OCI-LY7 (cell line): ENCODE measurements at regions not wholly inside any gene's neighbourhood (a gene's known extent, or its start where the extent isn't known, plus 50 kb on each side); places are given as distances from the start of the nearest gene placed in this dataset.

ENCODE experiments used
- BruUV-seq: library from RNA; stranded (reverse); fragments of 400-500 nt; replicated peaks from 2 replicates; lab custom pipeline; 2021; lab: Mats Ljungman, UMichigan
- CTCF ChIA-PET: fragments of 300-600 bp; sonication (Branson Sonifier 250); formaldehyde crosslinking; loops from one replicate; lab custom pipeline; 2022; ENCODE audit warnings: antibody characterized with exemption; ENCODE audit not compliant: unreplicated experiment; lab: Charles Lee
- POLR2A ChIA-PET: fragments of 300-600 bp; sonication (Branson Sonifier 250); formaldehyde crosslinking; loops from one replicate; lab custom pipeline; 2022; ENCODE audit warnings: antibody characterized with exemption; lab: Charles Lee
- DNase-seq: peaks from one replicate; pipeline ENCODE4 v3.0.0-alpha.2; 2015; ENCODE audit warnings: low spot score
- H2AFZ ChIP-seq: fragments of 200-600 bp; sonication (generic), shearing (Covaris generic); 2 replicates; pipeline ENCODE4 v1.6.1; 2014; ENCODE audit warnings: mild to moderate bottlenecking, antibody characterized with exemption, low read length, moderate library complexity
- H3K27ac ChIP-seq: fragments of 200-600 bp; sonication (generic); 2 replicates; pipeline ENCODE4 v1.5.1; 2014; ENCODE audit warnings: mixed run types, low read depth, mild to moderate bottlenecking, moderate library complexity, low read length, inconsistent platforms; ENCODE audit not compliant: poor library complexity, severe bottlenecking
- H3K36me3 ChIP-seq: fragments of 200-600 bp; sonication (generic); 2 replicates; pipeline ENCODE4 v1.6.1; 2014; ENCODE audit warnings: mild to moderate bottlenecking, antibody characterized with exemption, low read length, moderate library complexity, mixed read lengths; ENCODE audit not compliant: insufficient read depth
- H3K4me1 ChIP-seq: fragments of 200-600 bp; sonication (generic); 2 replicates; pipeline ENCODE4 v1.5.1; 2014; ENCODE audit warnings: mild to moderate bottlenecking, low read length; ENCODE audit not compliant: insufficient read depth, poor library complexity, severe bottlenecking
- H3K4me2 ChIP-seq: fragments of 200-600 bp; sonication (generic); 2 replicates; pipeline ENCODE4 v1.6.1; 2014; ENCODE audit warnings: mild to moderate bottlenecking, low read length
- H3K4me3 ChIP-seq: fragments of 200-600 bp; sonication (generic); 2 replicates; pipeline ENCODE4 v1.5.1; 2014; ENCODE audit warnings: mild to moderate bottlenecking, low read depth, low read length; ENCODE audit not compliant: poor library complexity, severe bottlenecking
- H3K79me2 ChIP-seq: fragments of 200-600 bp; sonication (generic); 2 replicates; pipeline ENCODE4 v1.6.1; 2016; ENCODE audit warnings: low read depth, mild to moderate bottlenecking, low read length, moderate library complexity, mixed read lengths; ENCODE audit not compliant: insufficient read depth
- H3K9me2 ChIP-seq: fragments of 200-600 bp; sonication (generic); 2 replicates; pipeline ENCODE4 v1.6.1; 2016; ENCODE audit warnings: mild to moderate bottlenecking, low read length, mixed read lengths; ENCODE audit not compliant: insufficient read depth
- H3K9me3 ChIP-seq: fragments of 200-600 bp; sonication (generic); 2 replicates; pipeline ENCODE4 v1.6.1; 2014; ENCODE audit warnings: mild to moderate bottlenecking, mixed run types, low read length, mixed read lengths
- H4K20me1 ChIP-seq: fragments of 200-600 bp; sonication (generic); 2 replicates; pipeline ENCODE4 v1.6.1; 2014; ENCODE audit warnings: mild to moderate bottlenecking, antibody characterized with exemption, low read length, moderate library complexity, mixed read lengths; ENCODE audit not compliant: insufficient read depth
- EZH2phosphoT487 ChIP-seq: fragments of 200-600 bp; sonication (generic); IDR thresholded peaks from 2 replicates; pipeline ENCODE4 v1.6.1; 2018; ENCODE audit warnings: low read depth, borderline replicate concordance, mild to moderate bottlenecking, mixed run types, antibody characterized with exemption, low read length, moderate library complexity, mixed read lengths
- intact Hi-C: fragments of 100-400 bp; cut with micrococcal nuclease; formaldehyde crosslinking; loops from one replicate; pipeline ENCODE4 v1.10.0; 2022; ENCODE audit not compliant: unreplicated experiment
- TF ChIP-seq, protein P1 (sequence below): fragments of 200-600 bp; sonication (generic); conservative IDR thresholded peaks from 2 replicates; pipeline ENCODE4 v1.5.1; 2014; ENCODE audit warnings: mild to moderate bottlenecking, antibody characterized with exemption, low read length, moderate library complexity, mixed read lengths

DNA sequence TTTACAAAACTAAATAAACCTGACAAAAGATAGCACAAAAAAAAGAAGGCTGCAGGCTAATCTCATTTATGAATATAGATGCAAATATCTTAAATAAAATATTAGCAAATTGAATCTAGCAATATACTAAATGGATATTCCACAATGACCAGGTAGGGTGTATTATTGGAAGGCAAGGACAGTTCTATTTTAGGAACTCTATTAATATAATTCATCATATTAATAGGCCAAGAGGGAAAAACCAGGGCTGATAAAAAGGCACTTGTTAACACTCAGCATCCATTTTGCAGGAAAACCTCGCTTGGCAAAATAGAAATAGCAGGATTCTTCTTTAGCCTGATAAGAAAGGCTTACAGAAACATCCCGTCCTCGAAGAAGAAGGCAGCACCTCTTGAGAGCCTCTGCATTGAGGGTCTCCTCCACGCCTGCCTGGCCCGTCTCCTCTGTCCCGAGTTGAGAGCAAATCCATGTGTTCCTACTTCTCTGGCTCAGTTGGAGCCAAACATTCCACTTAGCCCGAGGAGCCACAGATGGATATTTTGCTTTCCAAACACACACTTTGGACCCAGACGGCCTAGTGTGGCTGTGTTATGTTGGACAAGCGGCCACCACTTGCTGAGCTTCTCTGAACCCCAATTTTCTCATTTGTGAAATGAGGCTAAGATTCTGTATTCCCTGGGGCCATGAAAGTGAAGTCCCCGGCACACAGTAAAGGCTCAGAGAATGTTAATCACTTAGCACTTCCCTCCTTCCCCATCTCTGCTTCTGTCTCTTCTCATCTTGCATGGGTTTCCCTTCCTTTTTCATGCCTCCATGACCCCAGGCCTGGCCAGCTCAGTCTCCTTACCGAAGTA, 181.8 kb upstream of the MVB12B start:
- ChIA-PET CTCF (no interaction called here), POLR2A (no interaction called here)
- Histone ChIP-seq H4K20me1 (no peaks in the 10 kb centered on the region), H3K9me3 (0 out of 2 replicates have a peak, but pooled peaks cover 6% of the 10 kb centered on the region), H3K9me2 (no peaks in the 10 kb centered on the region), H3K79me2 (no peaks in the 10 kb centered on the region), H3K4me1 (no peaks in the 10 kb centered on the region), H3K4me3 (no peak overlapping the region), H2AFZ (no peak overlapping the region), H3K4me2 (no peak overlapping the region), H3K36me3 (no peaks in the 10 kb centered on the region), H3K27ac (no peak overlapping the region)
- BruUV-seq, result no TSS peak
- no peak for TF ChIP-seq EZH2phosphoT487
- TF ChIP-seq, protein P1, sequence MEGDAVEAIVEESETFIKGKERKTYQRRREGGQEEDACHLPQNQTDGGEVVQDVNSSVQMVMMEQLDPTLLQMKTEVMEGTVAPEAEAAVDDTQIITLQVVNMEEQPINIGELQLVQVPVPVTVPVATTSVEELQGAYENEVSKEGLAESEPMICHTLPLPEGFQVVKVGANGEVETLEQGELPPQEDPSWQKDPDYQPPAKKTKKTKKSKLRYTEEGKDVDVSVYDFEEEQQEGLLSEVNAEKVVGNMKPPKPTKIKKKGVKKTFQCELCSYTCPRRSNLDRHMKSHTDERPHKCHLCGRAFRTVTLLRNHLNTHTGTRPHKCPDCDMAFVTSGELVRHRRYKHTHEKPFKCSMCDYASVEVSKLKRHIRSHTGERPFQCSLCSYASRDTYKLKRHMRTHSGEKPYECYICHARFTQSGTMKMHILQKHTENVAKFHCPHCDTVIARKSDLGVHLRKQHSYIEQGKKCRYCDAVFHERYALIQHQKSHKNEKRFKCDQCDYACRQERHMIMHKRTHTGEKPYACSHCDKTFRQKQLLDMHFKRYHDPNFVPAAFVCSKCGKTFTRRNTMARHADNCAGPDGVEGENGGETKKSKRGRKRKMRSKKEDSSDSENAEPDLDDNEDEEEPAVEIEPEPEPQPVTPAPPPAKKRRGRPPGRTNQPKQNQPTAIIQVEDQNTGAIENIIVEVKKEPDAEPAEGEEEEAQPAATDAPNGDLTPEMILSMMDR, result no peak
- intact Hi-C loops, result no loop called here
- no peak for DNase-seq

- no peaks in the 10 kb centered on the region for H4K20me1 ChIP-seq
- no peaks in the 10 kb centered on the region for H3K79me2 ChIP-seq
- ChIA-PET CTCF (no interaction called here), POLR2A (no interaction called here)
- H3K27ac ChIP-seq, result no peak overlapping the region
- no peak for DNase-seq
- no peak overlapping the region for H2AFZ ChIP-seq
- 0 out of 2 replicates have a peak, but pooled peaks cover 2% of the 10 kb centered on the region for H3K9me3 ChIP-seq
- no peaks in the 10 kb centered on the region for H3K4me1 ChIP-seq
- no peak overlapping the region for H3K4me3 ChIP-seq
- no peaks in the 10 kb centered on the region for H3K36me3 ChIP-seq
- no peaks in the 10 kb centered on the region for H3K9me2 ChIP-seq
- no TSS peak for BruUV-seq
- intact Hi-C loops, result no loop called here
- no peak overlapping the region for H3K4me2 ChIP-seq
- no peak for TF ChIP-seq EZH2phosphoT487
- TF ChIP-seq, protein P1, result no peak
Measured at GRCh38 chr9:126145887-126146253, 180.8 kb upstream of the MVB12B start.
